CD4-positive, alpha-beta T cell (primary cell): ENCODE measurements at regions not wholly inside any gene's neighbourhood (a gene's known extent, or its start where the extent isn't known, plus 50 kb on each side); places are given as distances from the start of the nearest gene placed in this dataset.

Experiments used
- ATAC-seq: fragments of 200-7000 bp; cut with Tn5 transposase; one replicate; pipeline ENCODE4 v1.10.0; 2022; ENCODE audit warnings: mild to moderate bottlenecking; ENCODE audit not compliant: poor library complexity
- CTCF ChIA-PET: fragments of 350-600 bp; sonication (Branson Sonifier 250); formaldehyde crosslinking; loops from one replicate; lab custom pipeline; 2021; ENCODE audit warnings: antibody characterized with exemption, inconsistent platforms; lab: Charles Lee
- POLR2A ChIA-PET: fragments of 350-600 bp; sonication (Branson Sonifier 250); formaldehyde crosslinking; loops from one replicate; lab custom pipeline; 2021; ENCODE audit warnings: antibody characterized with exemption, inconsistent platforms; lab: Charles Lee
- DNase-seq, 14 experiments: peaks; one replicate each; pipeline ENCODE4 v3.0.0-alpha.2; 2013 to 2020; ENCODE audit warnings: mixed read lengths in 2 of 14
- H3K27ac ChIP-seq, 2 donors: one replicate each; pipeline versions ENCODE4 v1.5.1 to v1.7.0; 2013; ENCODE audit warnings: low read length in 2 of 2, low read depth in 1 of 2, mild to moderate bottlenecking in 1 of 2
- H3K27me3 ChIP-seq, 2 experiments: 1 replicate in 1 of 2; 2 replicates in 1 of 2; pipeline versions ENCODE4 v1.6.1 to v1.7.0; 2013; ENCODE audit warnings: low read length in 2 of 2, control low read depth in 1 of 2, mild to moderate bottlenecking in 1 of 2, moderate library complexity in 1 of 2; ENCODE audit not compliant: insufficient read depth in 2 of 2, control insufficient read depth in 1 of 2
- H3K36me3 ChIP-seq: one replicate; pipeline ENCODE4 v1.6.1; 2013; ENCODE audit warnings: low read length, control low read depth; ENCODE audit not compliant: insufficient read depth
- H3K4me1 ChIP-seq: one replicate; pipeline ENCODE4 v1.6.1; 2013; ENCODE audit warnings: low read length, control low read depth; ENCODE audit not compliant: insufficient read depth
- H3K4me3 ChIP-seq: one replicate; pipeline ENCODE4 v1.5.1; 2013; ENCODE audit warnings: mild to moderate bottlenecking, low read length, moderate library complexity
- H3K9me3 ChIP-seq, 2 experiments: 1 replicate in 1 of 2; 2 replicates in 1 of 2; pipeline versions ENCODE4 v1.6.1 to v1.7.0; 2013; ENCODE audit warnings: low read length in 2 of 2, mild to moderate bottlenecking in 2 of 2, control low read depth in 1 of 2, moderate library complexity in 1 of 2; ENCODE audit not compliant: control insufficient read depth in 1 of 2, insufficient read depth in 1 of 2
- H3K27ac Mint-ChIP-seq: one replicate; pipeline ENCODE4 v1.8.0; 2020; ENCODE audit warnings: mixed read lengths
- H3K27me3 Mint-ChIP-seq: one replicate; pipeline ENCODE4 v1.8.0; 2021; ENCODE audit warnings: mixed read lengths
- H3K36me3 Mint-ChIP-seq: one replicate; pipeline ENCODE4 v1.8.0; 2021; ENCODE audit warnings: low read depth, mixed read lengths
- H3K4me1 Mint-ChIP-seq: one replicate; pipeline ENCODE4 v1.8.0; 2021; ENCODE audit warnings: low read depth, mixed read lengths
- H3K4me3 Mint-ChIP-seq: one replicate; pipeline ENCODE4 v1.8.0; 2020; ENCODE audit warnings: mild to moderate bottlenecking, mixed read lengths
- H3K9me3 Mint-ChIP-seq: one replicate; pipeline ENCODE4 v1.8.0; 2020; ENCODE audit warnings: mixed read lengths
- CTCF ChIP-seq: fragments of 200-600 bp; IDR thresholded peaks from one replicate; pipeline ENCODE4 v1.8.0; 2022; ENCODE audit warnings: antibody characterized with exemption, mild to moderate bottlenecking
- intact Hi-C, 2 experiments: fragments of 100-400 bp; cut with DNase I in 1 of 2; cut with micrococcal nuclease in 1 of 2; formaldehyde crosslinking; loops; one replicate each; pipeline versions ENCODE4 v1.15.1 to v1.9.0; 2023 to 2025; cut with DNase I, micrococcal nuclease

- TF ChIP-seq CTCF, result no peak
- H3K27me3 Mint-ChIP-seq, result no peaks in the 10 kb centered on the region
- no peak for ATAC-seq
- no peak overlapping the region for H3K27ac ChIP-seq
- ChIA-PET CTCF (no interaction called here), POLR2A (no interaction called here)
- intact Hi-C loops, result no loop called here
- H3K36me3 ChIP-seq, result no peaks in the 10 kb centered on the region
- H3K4me1 ChIP-seq, result no peaks in the 10 kb centered on the region
- no peaks in the 10 kb centered on the region for H3K27me3 ChIP-seq
- no peak overlapping the region for H3K4me3 Mint-ChIP-seq
- no peak overlapping the region for H3K27ac Mint-ChIP-seq
- no peaks in the 10 kb centered on the region for H3K36me3 Mint-ChIP-seq
- H3K4me1 Mint-ChIP-seq, result no peaks in the 10 kb centered on the region
- DNase-seq, result no peak
- no peaks in the 10 kb centered on the region for H3K9me3 ChIP-seq
- H3K9me3 Mint-ChIP-seq, result no peaks in the 10 kb centered on the region
- no peak overlapping the region for H3K4me3 ChIP-seq
Observed at GRCh38 chr2:162888652-162889051, 50.1 kb upstream of the KCNH7 start.
